ENCODE measurements at regions not wholly inside any gene's neighbourhood (a gene's known extent, or its start where the extent isn't known, plus 50 kb on each side); places are given as distances from the start of the nearest gene placed in this dataset.
"Not testable (repeated sequence)": the region's sequence is repeated elsewhere in the genome, so short reads cannot be mapped to it uniquely, and the experiment has no call there.

GRCh38 chr20:55079917-55080316 lies 604.5 kb downstream of the DOK5 start:
- intact Hi-C loops (cut with DNase I): no loop called here
- DNase-seq (no peak), ATAC-seq (ENCODE audit: poor library complexity) (no peak)

DNA sequence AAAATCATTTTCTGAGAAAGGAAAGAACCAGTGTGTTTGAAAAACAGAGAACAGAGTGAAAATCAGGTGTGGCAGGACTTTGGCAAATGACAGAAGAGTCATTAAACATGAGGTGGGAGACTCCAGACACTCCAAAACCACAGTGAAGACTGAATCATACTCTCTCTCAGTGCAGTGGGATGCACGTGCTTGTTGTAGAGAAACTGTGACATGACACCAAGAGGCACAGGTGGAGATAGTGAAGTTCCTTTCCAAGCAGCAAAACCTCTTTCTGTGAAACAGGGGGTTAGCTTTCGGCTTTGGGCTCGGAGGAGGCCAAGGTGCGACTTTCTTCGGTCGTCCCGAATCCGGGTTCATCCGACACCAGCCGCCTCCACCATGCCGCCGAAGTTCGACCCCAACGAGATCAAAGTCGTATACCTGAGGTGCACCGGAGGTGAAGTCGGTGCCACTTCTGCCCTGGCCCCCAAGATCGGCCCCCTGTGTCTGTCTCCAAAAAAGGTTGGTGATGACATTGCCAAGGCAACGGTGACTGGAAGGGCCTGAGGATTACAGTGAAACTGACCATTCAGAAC lies 599.0 kb downstream of the DOK5 start:
- not testable (repeated sequence) for ATAC-seq (ENCODE audit: poor library complexity)

GRCh38 chr20:55070001-55070400 lies 594.6 kb downstream of the DOK5 start:
- intact Hi-C loops (cut with DNase I): no loop called here
- ATAC-seq (ENCODE audit: poor library complexity) (no peak), DNase-seq (no peak)

More for the DNA sequence above, 599.0 kb downstream of the DOK5 start:
- intact Hi-C loops (cut with DNase I); DNase-seq: not testable (repeated sequence)

DNA sequence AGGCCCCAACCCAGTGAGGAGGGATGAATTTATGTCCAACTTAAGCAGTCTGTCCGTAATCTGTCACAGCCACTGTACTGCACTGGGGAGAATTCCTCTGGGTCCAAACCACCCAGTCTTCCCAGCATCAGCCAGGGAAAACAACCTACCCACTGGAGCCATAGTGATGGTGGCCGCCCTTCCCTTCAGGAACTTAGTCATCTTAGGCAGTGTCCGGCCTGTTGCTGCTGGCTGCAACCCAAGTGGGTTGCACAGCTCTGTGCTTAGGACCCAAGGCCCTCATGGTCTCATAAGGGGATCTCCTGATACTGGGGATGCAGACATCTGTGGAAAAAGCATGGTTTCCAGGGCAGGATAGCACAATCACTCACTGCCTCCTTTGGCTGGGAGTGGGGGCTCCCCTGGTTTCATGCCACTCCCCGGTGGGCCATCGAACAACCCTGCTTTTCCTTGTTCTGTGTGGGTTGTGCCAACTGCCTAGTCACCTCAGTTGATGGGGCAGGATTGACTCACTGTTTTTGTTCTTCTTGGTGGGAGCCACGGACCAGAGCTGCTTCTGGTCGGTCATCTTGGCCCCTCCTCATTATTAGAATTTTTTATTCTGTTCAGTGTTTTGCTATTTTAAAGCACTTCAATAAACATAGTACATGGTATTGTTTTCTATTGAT lies 591.9 kb downstream of the DOK5 start:
- DNase-seq: no peak
- no peak for ATAC-seq (ENCODE audit: poor library complexity)
- intact Hi-C loops (cut with DNase I): no loop called here

- ATAC-seq (ENCODE audit: poor library complexity) (no peak), DNase-seq (no peak)
- intact Hi-C loops (cut with DNase I): no loop called here
Observed at GRCh38 chr20:55058938-55059337, 583.5 kb downstream of the DOK5 start.

DNA sequence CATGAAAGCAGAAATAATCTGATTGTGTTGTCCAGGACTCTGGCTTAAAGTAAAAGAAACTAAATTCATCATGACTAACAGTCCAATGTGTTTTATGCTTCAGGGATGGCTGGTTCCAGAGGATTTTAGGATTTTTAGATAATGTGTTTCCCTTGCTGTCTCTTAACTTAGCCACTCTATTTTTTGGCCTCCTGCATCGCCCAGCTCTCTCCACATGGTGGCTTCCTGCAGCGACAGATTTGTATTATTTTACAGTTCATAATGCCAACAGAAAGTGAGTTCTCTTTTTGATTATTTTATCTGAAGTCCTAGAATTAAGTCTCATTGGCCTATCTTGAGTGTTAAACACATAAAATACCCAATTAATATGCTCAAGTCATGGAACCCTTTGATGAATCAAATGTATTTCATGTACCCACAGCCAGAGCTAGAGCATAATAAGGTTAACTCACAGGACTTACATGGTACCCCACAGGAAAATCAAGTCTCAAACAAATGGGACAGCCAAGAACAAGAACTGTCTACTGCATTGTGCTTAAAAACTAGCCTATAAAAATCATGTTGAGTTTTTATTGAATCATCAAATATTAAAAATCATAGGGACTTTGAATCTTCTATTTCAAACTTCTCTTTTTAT lies 582.5 kb downstream of the DOK5 start:
- intact Hi-C loops (cut with DNase I): no loop called here
- ATAC-seq (ENCODE audit: poor library complexity) (no peak), DNase-seq (no peak)

DNA sequence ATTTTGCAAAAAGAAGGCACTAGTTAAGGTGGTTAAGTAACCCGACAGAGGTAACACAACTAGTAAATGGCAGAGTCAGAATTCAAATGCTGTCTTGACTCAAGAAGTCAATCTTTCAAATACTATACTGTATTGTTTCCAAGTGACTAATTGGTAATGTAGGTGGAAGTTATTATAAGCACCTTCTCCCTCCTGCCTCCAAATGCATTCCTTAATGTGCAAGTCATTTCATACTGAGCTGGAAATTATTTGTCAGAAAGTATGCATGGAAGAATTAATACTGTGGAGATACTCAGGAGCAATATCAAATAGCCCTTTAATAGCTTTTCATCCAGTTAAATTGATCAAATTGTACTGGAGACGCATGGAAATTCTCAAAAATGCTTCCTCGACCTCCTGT lies 579.1 kb downstream of the DOK5 start:
- intact Hi-C loops (cut with DNase I): no loop called here
- ATAC-seq (ENCODE audit: poor library complexity) (no peak), DNase-seq (no peak)

DNA sequence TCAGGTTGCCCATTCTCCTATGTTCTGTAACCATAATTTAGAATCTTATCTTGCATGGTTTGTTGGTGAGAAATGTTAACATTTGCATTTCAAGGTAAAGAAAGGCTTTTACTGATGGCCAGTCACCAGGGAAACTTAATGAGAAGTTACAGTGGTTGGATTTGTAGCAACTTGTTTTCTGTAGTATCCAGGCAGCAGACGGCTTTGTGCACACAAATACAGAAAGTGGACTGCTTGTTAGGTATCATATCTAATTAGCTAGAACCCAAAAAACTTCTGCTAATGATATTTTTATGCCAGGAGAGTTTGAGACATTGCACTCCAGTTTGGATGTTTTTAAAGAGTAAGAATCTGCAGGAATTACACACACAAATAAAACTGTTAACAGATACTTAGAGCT lies 578.0 kb downstream of the DOK5 start:
- DNase-seq (no peak), ATAC-seq (ENCODE audit: poor library complexity) (no peak)
- intact Hi-C loops (cut with DNase I): no loop called here

DNA sequence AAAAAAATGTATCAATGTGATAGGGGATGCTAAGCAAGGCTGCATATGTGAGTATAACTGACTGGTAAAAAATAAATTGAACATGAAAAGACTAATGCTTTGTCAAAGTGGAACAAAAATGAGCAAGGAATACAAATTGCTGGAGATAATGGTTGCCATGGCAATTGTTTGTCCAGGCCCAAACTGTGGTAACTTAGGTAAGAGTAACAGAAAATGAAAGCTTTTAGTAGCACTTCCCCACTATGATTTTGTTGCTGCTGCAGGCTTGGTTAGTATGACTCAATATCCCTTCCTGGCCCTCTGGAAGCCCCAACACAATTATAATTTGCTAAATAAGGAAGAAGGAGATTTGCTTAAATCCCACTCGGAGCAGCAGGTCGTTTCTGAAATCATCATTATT lies 577.1 kb downstream of the DOK5 start:
- ATAC-seq (ENCODE audit: poor library complexity) (no peak), DNase-seq (no peak)
- intact Hi-C loops (cut with DNase I): no loop called here

GRCh38 chr20:55038684-55039083 lies 563.3 kb downstream of the DOK5 start:
- intact Hi-C loops (cut with DNase I): no loop called here
- DNase-seq (no peak), ATAC-seq (ENCODE audit: poor library complexity) (no peak)

GRCh38 chr20:55031971-55032370 lies 556.6 kb downstream of the DOK5 start:
- ATAC-seq (ENCODE audit: poor library complexity): no peak
- intact Hi-C loops (cut with DNase I): no loop called here
- DNase-seq: no peak

DNA sequence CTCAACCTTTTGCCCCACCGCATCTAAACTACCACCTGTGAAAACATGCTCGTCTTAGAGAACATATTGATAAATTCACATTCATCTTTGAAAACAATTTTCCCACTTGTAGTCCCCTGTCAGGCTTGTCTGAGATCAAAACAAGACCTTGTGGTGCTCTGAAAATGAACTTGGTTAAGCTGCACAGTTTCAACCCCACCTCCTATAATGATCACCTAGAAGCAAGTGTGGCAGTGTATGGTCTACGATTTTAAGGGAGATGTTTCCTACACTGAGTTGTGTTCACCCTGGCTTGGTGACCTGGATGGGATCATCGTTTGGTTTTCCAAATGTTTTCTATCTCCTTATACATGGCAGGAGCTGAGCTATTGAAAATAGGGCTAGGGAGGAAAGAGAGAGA lies 539.4 kb downstream of the DOK5 start:
- intact Hi-C loops (cut with DNase I): no loop called here
- DNase-seq (no peak), ATAC-seq (ENCODE audit: poor library complexity) (no peak)

GRCh38 chr20:55010761-55011160 lies 535.4 kb downstream of the DOK5 start:
- DNase-seq (no peak), ATAC-seq (ENCODE audit: poor library complexity) (no peak)
- intact Hi-C loops (cut with DNase I): no loop called here

- intact Hi-C loops (cut with DNase I): no loop called here
- ATAC-seq (ENCODE audit: poor library complexity): no peak
- DNase-seq: no peak
Observed at GRCh38 chr20:55009066-55009465, 533.7 kb downstream of the DOK5 start.

DNA sequence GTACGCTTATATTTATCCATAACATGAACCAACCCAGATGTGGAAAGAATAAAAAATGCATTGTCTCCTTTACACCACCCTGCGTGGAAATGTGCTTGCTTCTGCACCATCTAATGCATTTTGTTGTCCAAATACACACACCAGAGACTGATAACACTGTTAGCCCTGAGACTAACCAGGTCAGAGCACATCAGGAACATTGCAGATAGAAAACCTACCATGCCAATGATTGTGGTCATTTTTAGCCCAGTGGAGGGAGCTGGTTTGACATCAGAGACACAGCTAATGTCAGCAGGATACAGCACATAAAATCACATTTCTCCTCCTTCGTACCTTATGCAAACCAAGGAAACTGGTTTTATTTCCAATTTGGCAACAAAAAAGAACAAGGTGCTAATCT lies 528.7 kb downstream of the DOK5 start:
- intact Hi-C loops (cut with DNase I): no loop called here
- no peak for DNase-seq
- peak; percentile 57 for ATAC-seq (ENCODE audit: poor library complexity)

DNA sequence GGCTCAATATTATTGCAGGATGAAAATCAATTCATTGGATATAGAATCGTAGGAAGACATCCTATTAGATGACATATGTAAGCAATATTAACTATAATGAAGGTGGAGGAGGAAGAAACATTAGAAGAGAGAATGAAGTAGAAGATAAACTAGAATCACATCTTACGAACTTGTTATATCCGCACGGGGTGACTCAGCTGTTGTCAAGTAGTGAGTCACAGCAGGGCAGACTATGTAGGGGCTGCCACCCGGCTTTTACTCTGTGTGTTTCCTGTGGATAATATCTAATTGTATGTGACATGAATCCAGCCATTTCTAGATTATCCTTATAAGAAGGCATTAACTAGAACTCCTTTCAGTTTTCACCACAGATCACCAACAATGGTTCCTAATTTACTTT lies 520.2 kb downstream of the DOK5 start:
- DNase-seq: no peak
- ATAC-seq (ENCODE audit: poor library complexity): no peak
- intact Hi-C loops (cut with DNase I): no loop called here

DNA sequence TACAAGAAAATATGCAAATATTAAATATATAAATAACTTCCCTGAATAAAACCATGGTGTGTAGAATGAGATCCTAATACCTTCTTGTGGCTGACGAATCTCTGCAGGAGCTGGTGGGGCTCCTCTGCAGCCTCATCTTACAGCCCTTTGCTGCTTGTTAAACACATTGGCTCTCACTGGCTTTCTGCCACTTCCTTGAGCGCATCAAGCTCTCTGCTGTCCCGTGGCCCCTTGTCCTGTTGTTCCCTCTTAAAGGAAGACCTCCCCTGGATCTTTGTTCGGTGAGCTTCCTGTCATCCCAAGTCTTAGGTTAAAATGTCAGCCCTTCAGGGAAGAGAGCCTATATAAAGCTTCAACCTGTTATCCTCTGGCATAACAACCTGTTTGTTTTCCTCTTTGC lies 519.6 kb downstream of the DOK5 start:
- ATAC-seq (ENCODE audit: poor library complexity): no peak
- no peak for DNase-seq
- intact Hi-C loops (cut with DNase I): no loop called here

DNA sequence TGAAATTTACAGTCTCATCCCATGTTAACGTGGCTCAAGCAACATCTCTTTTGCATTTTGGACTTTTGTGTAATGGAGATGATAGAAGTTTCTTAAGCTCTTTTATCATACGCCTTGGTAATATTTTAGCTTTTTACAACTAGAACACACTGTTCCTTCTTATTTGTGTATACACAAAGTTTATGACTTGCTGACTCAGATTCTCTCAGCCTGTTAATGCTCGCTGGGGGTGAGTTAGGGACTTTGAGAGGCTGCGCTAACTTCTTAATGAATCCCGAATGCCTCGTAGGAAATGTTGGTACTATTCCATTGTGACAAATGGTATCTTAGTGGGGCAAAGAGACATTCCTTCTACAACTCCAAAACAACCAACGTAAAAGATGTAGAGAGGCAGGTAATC lies 509.7 kb downstream of the DOK5 start:
- no peak for DNase-seq
- ATAC-seq (ENCODE audit: poor library complexity): no peak

DNA sequence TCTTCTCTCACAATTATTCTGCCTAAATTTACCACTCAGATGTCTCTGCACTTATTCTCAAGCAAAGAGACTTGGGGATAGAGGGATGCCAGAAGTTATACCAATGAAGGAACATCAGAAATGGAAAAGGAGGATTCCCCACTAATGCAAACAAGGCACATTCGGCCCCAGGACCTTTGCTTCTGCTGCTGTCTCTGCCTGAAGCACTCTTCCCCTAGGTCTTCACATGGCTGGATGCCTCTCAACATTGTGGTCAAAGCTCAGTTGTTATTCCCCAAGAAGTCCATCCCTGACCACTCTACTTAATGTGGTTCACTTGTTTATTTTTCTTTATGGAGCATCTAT lies 508.7 kb downstream of the DOK5 start:
- ATAC-seq (ENCODE audit: poor library complexity) (no peak), DNase-seq (no peak)
- intact Hi-C loops (cut with DNase I): no loop called here

More for the DNA sequence above, 509.7 kb downstream of the DOK5 start:
- intact Hi-C loops (cut with DNase I): no loop called here

DNA sequence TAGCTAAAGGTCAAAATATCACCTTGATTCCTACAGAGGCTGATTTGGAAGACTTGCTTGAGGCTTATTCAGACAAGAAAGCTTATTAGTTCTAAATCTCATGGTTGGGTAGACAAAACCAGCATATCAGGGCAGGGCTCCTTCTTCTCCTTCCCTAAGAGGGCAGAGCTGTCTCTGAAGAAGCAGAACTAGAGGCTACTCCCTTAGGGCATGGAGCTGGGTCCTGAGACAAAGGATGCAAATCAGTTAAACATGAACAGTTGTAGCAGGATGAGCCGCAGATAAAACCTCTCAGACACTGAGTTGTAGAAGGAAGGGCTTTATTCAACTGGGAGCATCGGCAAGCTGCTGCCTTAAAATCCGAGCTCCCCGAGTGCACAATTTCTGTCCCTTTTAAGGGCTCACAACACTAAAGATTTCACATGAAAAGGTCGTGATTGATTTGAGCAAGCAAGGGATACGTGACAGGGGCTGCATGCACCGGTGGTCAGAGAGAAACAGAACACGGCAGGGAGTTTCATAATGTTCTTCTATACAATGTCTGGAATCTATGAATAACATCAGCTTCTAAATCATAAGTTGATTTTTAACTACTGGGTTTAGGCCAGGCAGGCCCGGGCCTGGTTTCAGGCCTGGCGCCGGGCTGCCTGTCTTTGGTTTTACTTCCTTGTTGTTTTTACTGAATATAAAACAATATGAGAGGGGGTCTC lies 508.2 kb downstream of the DOK5 start:
- ATAC-seq (ENCODE audit: poor library complexity); intact Hi-C loops (cut with DNase I); DNase-seq: not testable (repeated sequence)
